Activated CD4-positive, CD25-positive, alpha-beta regulatory T cell treated with anti-CD3 and anti-CD28 coated beads, Interleukin-2, amount 50 U/mL, for 24 hours (primary cell): ENCODE measurements at regions not wholly inside any gene's neighbourhood (a gene's known extent, or its start where the extent isn't known, plus 50 kb on each side); places are given as distances from the start of the nearest gene placed in this dataset.

Experiments
- ATAC-seq, 2 donors: fragments of 150-1000 bp; cut with Tn5 transposase; one replicate each; pipeline ENCODE4 v1.10.0; 2021; ENCODE audit warnings: mild to moderate bottlenecking in 1 of 2, moderate library complexity in 1 of 2

- ATAC-seq = no peak
Observed at GRCh38 chr4:151962138-151962823, 201.5 kb upstream of the GATB start.

DNA sequence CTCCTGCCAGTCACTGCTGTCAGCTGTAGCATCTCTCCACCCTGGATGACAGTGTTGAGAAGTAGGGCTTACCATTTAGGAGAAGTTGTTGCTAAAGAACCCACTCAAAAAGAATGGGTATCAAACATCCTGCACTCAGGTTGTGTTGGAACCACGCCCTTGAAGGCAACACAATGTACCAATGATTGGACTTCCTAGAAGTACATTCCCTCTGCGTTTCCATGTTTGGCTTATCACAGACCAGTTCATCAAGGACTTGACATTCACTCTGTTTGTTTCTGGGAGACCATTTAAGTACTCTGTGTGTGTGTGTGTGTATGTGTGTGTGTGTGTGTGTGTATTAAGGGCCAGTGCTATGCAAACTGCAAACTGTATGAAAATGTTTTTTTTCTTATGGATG is 200.6 kb upstream of the GATB start:
- no peak for ATAC-seq

- ATAC-seq = no peak
Observed at GRCh38 chr4:151960449-151961230, 199.8 kb upstream of the GATB start.

DNA sequence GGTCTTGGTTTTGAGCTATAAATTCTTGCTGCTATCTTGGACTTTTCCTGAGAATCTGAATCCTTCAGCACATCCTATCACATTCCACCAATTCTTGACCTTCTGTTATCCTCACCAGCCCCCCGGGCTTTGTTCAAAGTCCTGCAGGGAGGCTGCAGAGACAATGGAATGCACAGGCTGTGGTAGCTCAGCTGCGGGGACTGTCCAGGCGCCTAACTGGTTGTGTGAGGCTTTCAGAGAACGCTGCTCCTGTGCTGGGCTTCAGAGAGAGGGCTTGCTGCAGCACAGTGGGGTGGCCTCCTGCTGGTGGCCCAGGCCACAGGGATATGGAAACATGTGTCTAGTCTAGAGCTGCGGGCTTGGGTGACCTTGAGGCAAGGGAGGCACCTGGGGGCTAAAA is 196.3 kb upstream of the GATB start:
- ATAC-seq = no peak

DNA sequence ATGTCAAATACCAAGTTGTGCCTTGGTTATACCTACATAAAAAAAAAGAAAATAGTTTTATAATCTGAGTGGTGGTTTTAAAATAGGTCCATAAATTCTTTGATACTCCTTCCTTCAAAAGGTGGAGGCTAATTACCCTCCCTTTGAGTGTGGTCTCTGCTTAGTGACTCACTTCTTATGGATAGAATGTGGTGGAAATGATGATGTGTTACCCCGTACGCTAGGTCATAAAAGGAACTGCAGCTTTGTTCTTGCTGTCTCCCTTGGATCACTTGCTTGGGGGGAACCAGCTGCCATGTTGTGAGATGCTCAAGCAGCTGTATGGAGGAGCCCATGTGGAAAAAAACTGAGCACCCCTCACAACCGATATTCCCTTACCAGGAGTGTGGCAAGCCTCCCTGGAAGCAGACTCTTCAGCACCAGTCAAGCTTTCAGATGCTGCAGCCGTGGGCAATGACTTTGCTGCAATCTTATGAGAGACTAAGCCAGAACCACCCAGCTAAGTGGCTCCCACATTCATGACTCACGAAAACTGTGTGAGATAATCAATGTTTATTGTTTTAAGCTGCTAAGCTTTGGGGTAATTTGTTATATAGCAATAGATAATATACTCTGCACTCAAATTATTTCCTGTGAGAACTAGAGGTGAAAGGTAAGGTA is 195.0 kb upstream of the GATB start:
- ATAC-seq = no peak

DNA sequence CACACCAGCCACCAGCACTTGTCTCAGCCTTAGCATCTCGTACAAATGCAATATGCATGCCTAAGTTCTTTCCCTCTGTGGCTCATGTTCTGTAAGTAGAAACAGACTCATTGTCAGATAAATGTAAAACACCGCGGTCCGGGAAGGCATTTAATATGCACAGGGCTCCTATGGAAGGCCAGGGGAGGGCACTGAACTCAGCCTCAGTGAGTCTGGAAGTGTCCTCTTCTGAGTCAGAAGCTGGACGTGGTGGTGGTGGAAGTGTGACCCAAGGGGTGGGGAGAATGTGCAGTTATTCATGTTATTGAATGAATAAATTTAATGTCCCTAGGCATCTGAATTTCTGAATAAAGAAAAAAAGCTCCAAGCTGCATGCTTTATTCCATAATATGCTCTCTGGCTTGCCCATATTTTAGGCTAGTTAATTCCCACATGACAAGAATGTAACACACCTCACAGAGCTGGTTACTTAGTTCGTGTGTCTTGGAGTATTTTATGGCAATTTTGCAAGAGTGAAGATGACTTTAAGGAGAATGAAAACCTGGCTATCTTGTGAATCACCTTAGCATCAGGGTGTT is 193.1 kb upstream of the GATB start:
- ATAC-seq = no peak

GRCh38 chr4:151953312-151953711 is 192.5 kb upstream of the GATB start:
- ATAC-seq = no peak

- no peak for ATAC-seq
Observed at GRCh38 chr4:151952711-151953254, 192.0 kb upstream of the GATB start.

GRCh38 chr4:151952137-151952536 is 191.3 kb upstream of the GATB start:
- ATAC-seq = no peak

DNA sequence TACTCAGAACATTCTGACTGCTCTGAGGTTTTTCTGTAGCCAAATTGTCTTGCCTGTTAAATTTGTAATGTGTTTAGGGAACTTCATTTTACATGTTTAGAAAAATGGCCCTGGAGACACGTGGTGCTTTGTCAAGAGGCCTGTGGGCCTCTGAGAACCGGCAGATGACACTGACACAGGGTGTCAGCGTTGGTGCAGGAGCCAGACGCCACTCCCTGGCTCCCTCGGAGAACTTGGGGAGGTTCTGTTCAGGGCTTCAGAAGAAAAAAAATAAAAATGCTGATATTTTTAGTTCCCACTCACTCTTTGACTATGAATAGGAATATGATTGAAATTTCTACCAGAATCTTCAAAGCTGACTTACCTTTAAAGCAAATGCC is 190.9 kb upstream of the GATB start:
- ATAC-seq = no peak

DNA sequence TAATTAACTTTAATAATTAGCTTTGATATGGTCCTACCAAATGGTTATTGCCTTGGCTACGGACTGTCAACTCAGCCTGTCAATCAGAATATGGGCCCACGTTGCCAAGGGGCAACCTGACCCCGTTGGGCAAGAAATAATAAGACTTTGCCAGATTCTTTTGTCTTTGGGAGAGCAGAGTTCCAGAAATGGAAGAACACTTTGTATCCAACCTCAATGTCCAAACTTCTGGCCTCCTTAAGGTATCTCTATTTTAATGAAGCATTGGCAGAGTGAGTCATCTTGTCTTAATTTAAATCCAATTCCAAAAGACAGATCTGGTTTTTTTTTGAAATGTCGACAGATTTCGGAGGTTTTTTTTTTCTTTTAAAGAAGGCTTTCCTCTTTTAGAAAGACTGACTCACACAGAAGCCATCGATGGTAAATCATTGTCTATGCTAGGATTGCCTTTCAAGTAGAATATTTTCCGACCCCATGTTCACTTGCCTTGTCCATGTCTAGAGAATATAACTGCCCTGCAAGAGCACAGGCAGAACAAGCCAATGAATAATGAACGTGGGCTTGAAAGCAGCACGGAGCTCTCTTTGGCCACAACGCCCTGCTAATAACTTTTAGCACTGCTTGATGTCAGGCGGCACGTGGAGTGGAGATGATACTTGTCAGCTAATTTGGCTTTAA is 190.3 kb upstream of the GATB start:
- no peak for ATAC-seq

- ATAC-seq = no peak
Observed at GRCh38 chr4:151948351-151949016, 187.7 kb upstream of the GATB start.

GRCh38 chr4:151946718-151947117 is 185.9 kb upstream of the GATB start:
- ATAC-seq = no peak

- no peak for ATAC-seq
Observed at GRCh38 chr4:151942971-151943370, 182.2 kb upstream of the GATB start.

- ATAC-seq = no peak
Observed at GRCh38 chr4:151940926-151941617, 180.3 kb upstream of the GATB start.

DNA sequence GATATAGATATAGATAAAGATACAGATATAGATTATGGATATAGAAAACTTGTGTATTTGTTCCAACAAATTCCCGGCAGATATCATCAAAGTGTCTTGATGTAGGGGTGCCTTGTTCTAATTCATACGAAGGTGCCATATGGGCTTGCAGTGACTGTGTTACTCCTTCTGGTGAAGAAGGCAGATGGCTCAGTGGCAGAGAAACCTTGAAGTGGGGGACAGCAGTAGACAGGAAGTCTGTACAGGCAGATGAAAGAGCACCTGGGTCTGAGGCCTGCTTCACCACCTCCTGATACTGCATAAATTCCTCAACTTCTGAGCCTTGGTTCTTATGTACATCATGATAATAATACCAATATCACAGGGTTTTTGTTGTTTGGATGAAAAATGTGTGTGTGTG is 179.5 kb upstream of the GATB start:
- ATAC-seq = no peak

GRCh38 chr4:151939670-151940069 is 178.9 kb upstream of the GATB start:
- no peak for ATAC-seq

GRCh38 chr4:151935411-151935810 is 174.6 kb upstream of the GATB start:
- ATAC-seq = no peak

GRCh38 chr4:151934766-151935165 is 174.0 kb upstream of the GATB start:
- ATAC-seq = no peak

DNA sequence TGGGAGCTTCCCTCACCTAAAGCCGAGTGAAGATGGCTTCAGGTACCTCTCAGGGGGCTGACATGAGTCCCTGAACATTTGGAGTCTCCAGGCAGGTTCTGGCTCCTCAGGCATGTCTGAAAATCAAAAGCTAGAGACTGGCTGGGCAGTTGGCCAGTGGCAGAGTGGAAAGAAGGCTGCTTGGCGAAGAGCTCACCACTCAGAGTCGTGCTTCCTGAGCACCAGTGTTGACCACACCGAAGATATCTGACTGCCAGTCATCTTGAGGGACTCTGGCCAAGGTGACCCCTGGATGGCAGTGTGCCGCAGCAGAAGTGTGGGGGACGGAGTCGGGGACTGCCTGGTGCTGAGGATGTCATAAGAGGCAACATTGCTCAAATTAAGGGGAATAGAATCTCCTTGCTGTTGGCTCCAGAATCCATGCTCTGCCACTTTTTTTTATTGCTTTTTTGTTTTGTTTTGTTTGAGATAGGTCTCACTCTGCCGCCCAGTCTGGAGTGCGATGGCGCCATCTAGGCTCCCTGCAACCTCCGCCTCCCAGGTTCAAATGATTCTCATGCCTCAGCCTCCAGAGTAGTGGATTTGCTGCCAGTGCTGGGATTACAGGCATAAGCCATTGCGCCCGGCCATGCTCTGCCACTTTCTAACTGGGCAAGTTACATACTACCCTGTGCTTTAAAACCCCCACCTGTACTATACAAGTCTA is 172.5 kb upstream of the GATB start:
- ATAC-seq = no peak

- no peak for ATAC-seq
Observed at GRCh38 chr4:151931563-151931962, 170.8 kb upstream of the GATB start.
